A673 (cell line): ENCODE measurements at regions not wholly inside any gene's neighbourhood (a gene's known extent, or its start where the extent isn't known, plus 50 kb on each side); places are given as distances from the start of the nearest gene placed in this dataset.

Experiments used
- CTCF ChIP-seq: fragments of 300-800, 200-600 bp; sonication (generic); conservative IDR thresholded peaks from 2 replicates; pipeline ENCODE4 v1.5.1; 2017; ENCODE audit warnings: low read depth, mild to moderate bottlenecking, antibody characterized with exemption, low read length, moderate library complexity, mixed read lengths
- EZH2 ChIP-seq: fragments of 200-600 bp; sonication (generic); IDR thresholded peaks from 2 replicates; pipeline ENCODE4 v1.6.1; 2017; ENCODE audit warnings: borderline replicate concordance, low read depth, mild to moderate bottlenecking, mixed read lengths, antibody characterized with exemption, low read length; ENCODE audit not compliant: poor library complexity, severe bottlenecking

- TF ChIP-seq CTCF = peak; percentile 31; the same call in 1 of the 2 replicates
- TF ChIP-seq EZH2 = no peak
Observed at GRCh38 chr6:150667977-150668716, 68.5 kb downstream of the PLEKHG1 start.
